AG20443 (cell line): ENCODE measurements at regions not wholly inside any gene's neighbourhood (a gene's known extent, or its start where the extent isn't known, plus 50 kb on each side); places are given as distances from the start of the nearest gene placed in this dataset.
A peak's percentile ranks its signal among the peaks of the same experiment; 100 is the strongest.

ENCODE experiments used
- DNase-seq: peaks from one replicate; pipeline ENCODE4 v3.0.0; 2012; ENCODE audit warnings: low spot score, mixed read lengths

GRCh38 chr1:17978016-17978415 is 129.6 kb upstream of the IGSF21 start:
- DNase-seq = no peak

GRCh38 chr1:17979815-17980214 is 127.8 kb upstream of the IGSF21 start:
- DNase-seq = no peak

GRCh38 chr1:17982197-17982596 is 125.4 kb upstream of the IGSF21 start:
- DNase-seq = no peak

GRCh38 chr1:17984583-17984982 is 123.0 kb upstream of the IGSF21 start:
- peak; percentile 25 for DNase-seq

GRCh38 chr1:17986156-17986555 is 121.4 kb upstream of the IGSF21 start:
- no peak for DNase-seq

- no peak for DNase-seq
Observed at GRCh38 chr1:17990401-17990800, 117.2 kb upstream of the IGSF21 start.

GRCh38 chr1:17991996-17992395 is 115.6 kb upstream of the IGSF21 start:
- no peak for DNase-seq

GRCh38 chr1:17992800-17993199 is 114.8 kb upstream of the IGSF21 start:
- no peak for DNase-seq

GRCh38 chr1:17994046-17994445 is 113.6 kb upstream of the IGSF21 start:
- DNase-seq = no peak

GRCh38 chr1:17995480-17995879 is 112.1 kb upstream of the IGSF21 start:
- no peak for DNase-seq

- no peak for DNase-seq
Observed at GRCh38 chr1:17998889-17999288, 108.7 kb upstream of the IGSF21 start.

- no peak for DNase-seq
Observed at GRCh38 chr1:17999884-18000283, 107.7 kb upstream of the IGSF21 start.

- no peak for DNase-seq
Observed at GRCh38 chr1:18001725-18002124, 105.9 kb upstream of the IGSF21 start.

GRCh38 chr1:18004278-18004677 is 103.3 kb upstream of the IGSF21 start:
- no peak for DNase-seq

- no peak for DNase-seq
Observed at GRCh38 chr1:18005238-18005637, 102.4 kb upstream of the IGSF21 start.

- DNase-seq = no peak
Observed at GRCh38 chr1:18007391-18008041, 100.1 kb upstream of the IGSF21 start.

- DNase-seq = no peak
Observed at GRCh38 chr1:18008081-18008480, 99.5 kb upstream of the IGSF21 start.

- DNase-seq = no peak
Observed at GRCh38 chr1:18009055-18009454, 98.5 kb upstream of the IGSF21 start.

GRCh38 chr1:18009478-18009961 is 98.1 kb upstream of the IGSF21 start:
- no peak for DNase-seq

- no peak for DNase-seq
Observed at GRCh38 chr1:18010408-18010807, 97.2 kb upstream of the IGSF21 start.

GRCh38 chr1:18010945-18011344 is 96.7 kb upstream of the IGSF21 start:
- no peak for DNase-seq

GRCh38 chr1:18011703-18012102 is 95.9 kb upstream of the IGSF21 start:
- DNase-seq = no peak

- DNase-seq = no peak
Observed at GRCh38 chr1:18012686-18013085, 94.9 kb upstream of the IGSF21 start.

- DNase-seq = no peak
Observed at GRCh38 chr1:18013216-18013615, 94.4 kb upstream of the IGSF21 start.
